Stomach (tissue), 4 donors: ENCODE measurements at regions not wholly inside any gene's neighbourhood (a gene's known extent, or its start where the extent isn't known, plus 50 kb on each side); places are given as distances from the start of the nearest gene placed in this dataset.

Source experiments
- CTCF ChIP-seq, 7 experiments: fragments of 450-650 bp in 4 of 7; fragments of 200-600 bp in 3 of 7; sonication (generic) in 3 of 7; IDR thresholded peaks; one replicate each; pipeline ENCODE4 v1.5.1; 2016 to 2019; ENCODE audit warnings: antibody characterized with exemption in 7 of 7, control low read depth in 2 of 7, mild to moderate bottlenecking in 1 of 7
- EP300 ChIP-seq: sonication (generic); formaldehyde crosslinking; IDR thresholded peaks from one replicate; pipeline ENCODE4 v1.6.1; 2017; ENCODE audit warnings: antibody characterized with exemption
- POLR2A ChIP-seq, 4 donors: fragments of 450-650 bp; IDR thresholded peaks; one replicate each; pipeline ENCODE4 v1.6.1; 2016; ENCODE audit warnings: antibody characterized with exemption in 4 of 4, control low read depth in 2 of 4, mild to moderate bottlenecking in 1 of 4, moderate library complexity in 1 of 4
- POLR2AphosphoS5 ChIP-seq, 3 donors: sonication (generic); formaldehyde crosslinking; IDR thresholded peaks; one replicate each; pipeline ENCODE4 v1.6.1; 2016; ENCODE audit warnings: antibody characterized with exemption in 3 of 3

GRCh38 chr12:4051596-4051995, 178.4 kb upstream of the PARP11 start:
- TF ChIP-seq CTCF (IDR thresholded peaks at IDR 0.05) (no peak), POLR2A (IDR thresholded peaks at IDR 0.05) (no peak), POLR2AphosphoS5 (IDR thresholded peaks at IDR 0.05) (no peak), EP300 (no peak)
